ENCODE measurements at regions not wholly inside any gene's neighbourhood (a gene's known extent, or its start where the extent isn't known, plus 50 kb on each side); places are given as distances from the start of the nearest gene placed in this dataset.

DNA sequence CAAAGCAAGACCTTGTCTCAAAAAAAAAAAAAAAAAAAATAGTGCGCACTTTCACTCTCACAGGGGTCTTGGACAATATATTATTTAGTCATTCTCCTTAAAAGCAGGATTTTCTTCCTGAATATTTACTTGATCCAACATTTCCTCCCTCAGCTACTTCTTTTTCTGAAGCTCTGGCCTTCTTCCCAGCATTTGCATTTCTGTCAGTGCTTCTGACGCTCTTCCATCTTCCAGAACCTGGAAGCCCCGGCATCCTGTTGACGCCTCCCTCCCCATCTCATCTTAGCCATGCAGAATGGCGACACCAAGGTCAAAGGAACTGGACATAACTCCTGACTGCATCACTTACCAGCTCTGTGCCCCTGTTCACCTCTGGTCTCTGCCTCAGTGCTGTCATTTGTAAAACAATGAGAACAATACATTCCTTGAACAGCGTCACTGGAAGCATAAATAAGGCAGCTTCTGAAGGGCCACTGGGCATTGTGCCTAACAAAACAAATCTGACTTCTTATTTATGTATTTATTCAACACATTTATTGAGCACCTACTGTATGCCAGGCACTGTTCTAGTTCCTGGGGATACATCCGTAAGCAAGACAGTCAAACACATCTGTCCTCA lies 90.9 kb upstream of the MDM1 start:
- TF ChIP-seq, protein P1, sequence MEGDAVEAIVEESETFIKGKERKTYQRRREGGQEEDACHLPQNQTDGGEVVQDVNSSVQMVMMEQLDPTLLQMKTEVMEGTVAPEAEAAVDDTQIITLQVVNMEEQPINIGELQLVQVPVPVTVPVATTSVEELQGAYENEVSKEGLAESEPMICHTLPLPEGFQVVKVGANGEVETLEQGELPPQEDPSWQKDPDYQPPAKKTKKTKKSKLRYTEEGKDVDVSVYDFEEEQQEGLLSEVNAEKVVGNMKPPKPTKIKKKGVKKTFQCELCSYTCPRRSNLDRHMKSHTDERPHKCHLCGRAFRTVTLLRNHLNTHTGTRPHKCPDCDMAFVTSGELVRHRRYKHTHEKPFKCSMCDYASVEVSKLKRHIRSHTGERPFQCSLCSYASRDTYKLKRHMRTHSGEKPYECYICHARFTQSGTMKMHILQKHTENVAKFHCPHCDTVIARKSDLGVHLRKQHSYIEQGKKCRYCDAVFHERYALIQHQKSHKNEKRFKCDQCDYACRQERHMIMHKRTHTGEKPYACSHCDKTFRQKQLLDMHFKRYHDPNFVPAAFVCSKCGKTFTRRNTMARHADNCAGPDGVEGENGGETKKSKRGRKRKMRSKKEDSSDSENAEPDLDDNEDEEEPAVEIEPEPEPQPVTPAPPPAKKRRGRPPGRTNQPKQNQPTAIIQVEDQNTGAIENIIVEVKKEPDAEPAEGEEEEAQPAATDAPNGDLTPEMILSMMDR (IDR thresholded peaks at IDR 0.05; ENCODE audit: extremely low read depth, missing control alignments) = no peak
- no peak for DNase-seq (ENCODE audit: low spot score)

DNA sequence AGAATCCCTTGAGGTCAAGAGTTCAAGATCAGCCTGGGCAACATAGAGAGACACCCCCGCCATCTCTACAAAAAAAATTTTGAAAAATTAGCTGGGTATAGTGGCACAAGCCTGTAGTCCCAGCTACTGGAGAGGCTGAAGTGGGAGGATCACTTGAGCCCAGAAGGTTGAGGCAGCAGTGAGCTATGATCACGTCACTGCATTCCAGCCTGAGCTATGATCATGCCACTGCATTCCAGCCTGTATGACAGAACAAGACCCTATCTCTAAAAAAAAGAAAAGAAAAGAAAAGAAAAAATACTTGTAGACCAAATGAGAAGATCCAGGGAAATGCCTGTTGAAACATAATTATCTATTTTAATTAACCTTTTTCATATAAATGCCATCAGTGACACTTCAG lies 93.8 kb upstream of the MDM1 start:
- TF ChIP-seq, protein P1 (IDR thresholded peaks at IDR 0.05; ENCODE audit: extremely low read depth, missing control alignments) = no peak

DNA sequence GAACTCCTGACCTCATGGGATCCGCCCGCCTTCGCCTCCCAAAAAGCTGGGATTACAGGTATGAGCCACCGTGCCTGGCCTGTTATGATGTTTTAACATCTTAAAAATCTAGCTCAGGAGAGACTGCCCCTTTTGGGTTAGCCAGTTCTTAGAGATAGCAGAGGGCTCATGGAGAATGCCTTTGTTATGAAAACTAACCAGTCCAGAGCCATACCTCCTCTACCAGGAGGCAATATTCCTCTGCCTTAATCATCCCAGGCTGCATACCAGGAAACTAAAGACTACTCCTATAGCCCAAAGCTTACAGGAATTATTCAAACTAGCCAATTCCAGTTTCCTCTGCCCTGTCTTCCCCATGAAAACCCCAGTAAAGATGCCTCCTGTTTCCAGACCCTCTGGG lies 96.0 kb upstream of the MDM1 start:
- DNase-seq (ENCODE audit: low spot score) = no peak
- TF ChIP-seq, protein P1 (IDR thresholded peaks at IDR 0.05; ENCODE audit: extremely low read depth, missing control alignments) = no peak

More for the DNA sequence above, 93.8 kb upstream of the MDM1 start:
- DNase-seq (ENCODE audit: low spot score) = no peak

DNA sequence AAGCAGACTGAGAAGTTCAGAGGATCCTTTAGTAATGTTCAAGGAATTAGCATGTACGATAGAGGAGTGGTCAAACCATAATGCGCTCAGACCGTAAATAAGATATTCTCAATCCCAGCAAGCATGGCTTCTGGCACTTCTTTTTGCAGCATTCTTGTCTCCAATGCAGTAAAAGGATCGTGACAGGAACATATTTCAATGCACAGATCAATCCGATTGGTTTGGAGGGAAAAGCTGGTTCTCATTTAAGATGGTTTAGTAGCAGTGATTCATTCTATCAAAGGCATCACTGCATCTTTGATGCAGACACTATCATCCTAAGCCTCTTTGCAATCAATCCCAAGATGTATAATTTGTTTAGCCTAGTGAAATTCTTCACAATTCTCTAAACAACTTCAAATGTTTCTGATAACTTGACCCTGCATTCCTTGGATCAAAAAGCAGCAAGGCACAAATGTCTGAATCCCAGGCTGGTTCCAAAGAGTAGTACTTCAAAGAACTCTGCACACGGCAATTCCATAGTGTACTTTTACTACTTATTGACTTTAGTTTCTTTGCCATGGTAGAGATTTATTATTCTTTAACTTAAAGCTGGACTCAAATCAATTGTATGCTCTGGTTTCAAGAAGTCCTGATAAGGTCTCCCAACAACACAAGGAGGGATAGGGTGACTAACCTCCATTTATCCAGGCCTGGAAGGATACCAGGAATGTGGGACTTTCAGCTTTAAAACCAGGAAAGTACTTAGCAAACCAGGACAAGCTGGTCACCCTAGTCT lies 96.8 kb upstream of the MDM1 start:
- TF ChIP-seq, protein P1 (IDR thresholded peaks at IDR 0.05; ENCODE audit: extremely low read depth, missing control alignments) = no peak
- DNase-seq (ENCODE audit: low spot score) = no peak

DNA sequence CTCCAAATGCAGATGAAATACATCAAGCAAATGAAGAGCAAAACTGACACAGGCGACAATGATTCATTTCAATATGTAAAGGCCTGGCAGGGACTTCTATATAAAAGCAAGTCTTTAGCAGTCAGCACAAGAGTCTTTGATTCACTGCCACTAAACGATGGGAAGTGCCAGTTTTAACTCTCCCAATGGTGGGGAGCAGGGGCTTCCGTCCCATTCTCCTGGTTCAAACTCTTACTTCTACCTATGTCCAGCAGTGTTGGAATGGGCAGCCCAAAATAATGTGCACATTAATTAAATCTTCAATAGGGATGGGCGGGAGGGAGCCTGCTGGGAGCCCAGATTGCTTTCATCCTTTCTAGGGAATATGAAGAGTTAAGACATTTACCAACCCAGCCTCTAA lies 97.5 kb upstream of the MDM1 start:
- DNase-seq (ENCODE audit: low spot score) = no peak
- TF ChIP-seq, protein P1 (IDR thresholded peaks at IDR 0.05; ENCODE audit: extremely low read depth, missing control alignments) = no peak

DNA sequence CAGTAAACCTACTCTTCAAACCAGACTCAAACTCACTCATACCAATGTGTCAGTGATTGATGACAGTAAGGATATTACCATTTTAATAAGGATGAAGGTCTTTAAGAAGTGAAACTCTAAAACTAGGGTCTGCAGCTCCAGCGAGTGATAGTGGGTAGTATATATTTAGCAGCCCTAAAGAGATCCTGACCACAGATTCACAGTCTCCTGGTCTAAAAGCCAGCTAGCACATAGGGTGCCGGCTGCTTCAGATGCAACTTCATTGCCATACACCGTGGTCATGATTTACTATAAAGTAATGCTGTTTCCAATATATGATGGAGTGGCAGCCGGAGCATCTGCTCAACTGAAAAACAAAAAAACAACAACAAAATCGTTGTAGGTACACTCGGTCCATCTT lies 99.6 kb upstream of the MDM1 start:
- TF ChIP-seq, protein P1 (IDR thresholded peaks at IDR 0.05; ENCODE audit: extremely low read depth, missing control alignments) = no peak
- no peak for DNase-seq (ENCODE audit: low spot score)

DNA sequence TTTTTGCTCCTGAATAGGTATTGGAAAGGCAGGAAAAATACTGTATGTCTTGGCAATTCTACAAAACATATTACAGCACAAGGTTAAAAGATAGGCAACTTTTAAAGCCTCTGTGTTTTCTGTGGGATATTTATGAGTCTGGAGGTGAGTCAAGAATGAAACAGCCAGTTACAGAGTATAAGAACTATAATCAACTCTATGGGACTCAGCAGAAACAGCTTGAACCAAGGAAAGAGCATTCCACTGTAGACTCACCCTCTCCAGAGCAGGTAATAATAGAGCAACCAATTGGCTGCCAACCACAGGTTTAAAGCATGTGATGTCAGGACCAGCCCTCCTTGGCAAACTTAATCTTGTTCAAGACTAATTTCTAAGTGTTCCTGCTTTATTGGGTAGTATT lies 100.5 kb upstream of the MDM1 start:
- TF ChIP-seq, protein P1 (IDR thresholded peaks at IDR 0.05; ENCODE audit: extremely low read depth, missing control alignments) = no peak
- DNase-seq (ENCODE audit: low spot score) = no peak

Measured in GM20000 (cell line).